Testis (tissue), 2 donors: ENCODE measurements at regions not wholly inside any gene's neighbourhood (a gene's known extent, or its start where the extent isn't known, plus 50 kb on each side); places are given as distances from the start of the nearest gene placed in this dataset.

Source experiments
- DNase-seq: peaks from one replicate; pipeline ENCODE4 v3.0.0-alpha.2; 2019
- H3K27ac ChIP-seq, 2 donors: fragments of 200-600 bp; sonication (generic); one replicate each; pipeline ENCODE4 v1.5.1; 2019
- H3K27me3 ChIP-seq: fragments of 200-600 bp; sonication (generic); one replicate; pipeline ENCODE4 v1.5.1; 2019
- H3K36me3 ChIP-seq: fragments of 200-600 bp; sonication (generic); one replicate; pipeline ENCODE4 v1.5.1; 2017; ENCODE audit warnings: low read depth; ENCODE audit errors: missing control alignments
- H3K4me1 ChIP-seq: fragments of 200-600 bp; sonication (generic); one replicate; pipeline ENCODE4 v1.5.1; 2019
- H3K4me3 ChIP-seq, 2 donors: fragments of 200-600 bp; sonication (generic); one replicate each; pipeline ENCODE4 v1.5.1; 2017 to 2019
- H3K9me3 ChIP-seq: fragments of 200-600 bp; sonication (generic); one replicate; pipeline ENCODE4 v1.5.1; 2017
- CTCF ChIP-seq, 3 experiments: fragments of 450-650 bp in 2 of 3; fragments of 200-600 bp in 1 of 3; sonication (generic) in 1 of 3; IDR thresholded peaks; one replicate each; pipeline ENCODE4 v1.5.1; 2016 to 2019; ENCODE audit warnings: antibody characterized with exemption in 3 of 3, mild to moderate bottlenecking in 2 of 3, moderate library complexity in 1 of 3
- POLR2A ChIP-seq: fragments of 450-650 bp; IDR thresholded peaks from one replicate; pipeline ENCODE4 v1.6.1; 2017; ENCODE audit warnings: antibody characterized with exemption, mild to moderate bottlenecking, moderate library complexity
- WGBS, 2 donors: methylation state at CpG; one replicate each; pipeline ENCODE4 v1.1.5; 2018; 5-methylcytosine and 5-hydroxymethylcytosine counted together
- intact Hi-C: fragments of 100-400 bp; cut with DNase I; formaldehyde crosslinking; loops from one replicate; pipeline ENCODE4 v1.15.1; 2023; ENCODE audit warnings: low total_unique reads

GRCh38 chr6:122063761-122064160, 335.7 kb upstream of the HSF2 start:
- no peaks in the 10 kb centered on the region for H3K27me3 ChIP-seq
- WGBS, 2 donors: 82 to 87% methylated on average over 5 of the region's 5 CpGs
- intact Hi-C loops: no loop called here
- no peak overlapping the region for H3K27ac ChIP-seq
- H3K9me3 ChIP-seq: no peaks in the 10 kb centered on the region
- no peak for DNase-seq
- no peak overlapping the region for H3K4me3 ChIP-seq
- no peaks in the 10 kb centered on the region for H3K4me1 ChIP-seq
- TF ChIP-seq CTCF (IDR thresholded peaks at IDR 0.05) (no peak), POLR2A (no peak)
- H3K36me3 ChIP-seq: no peaks in the 10 kb centered on the region

- intact Hi-C loops: no loop called here
- H3K36me3 ChIP-seq: no peaks in the 10 kb centered on the region
- H3K27me3 ChIP-seq: no peaks in the 10 kb centered on the region
- no peaks in the 10 kb centered on the region for H3K4me1 ChIP-seq
- WGBS, 2 donors: 68 to 72% methylated on average over 4 of the region's 4 CpGs
- DNase-seq: no peak
- H3K9me3 ChIP-seq: no peaks in the 10 kb centered on the region
- no peak for TF ChIP-seq CTCF (IDR thresholded peaks at IDR 0.05)
- TF ChIP-seq POLR2A: no peak
- H3K27ac ChIP-seq: no peak overlapping the region
- H3K4me3 ChIP-seq: no peak overlapping the region
These were observed 333.3 kb upstream of the HSF2 start for GRCh38 chr6:122066200-122066599.

DNA sequence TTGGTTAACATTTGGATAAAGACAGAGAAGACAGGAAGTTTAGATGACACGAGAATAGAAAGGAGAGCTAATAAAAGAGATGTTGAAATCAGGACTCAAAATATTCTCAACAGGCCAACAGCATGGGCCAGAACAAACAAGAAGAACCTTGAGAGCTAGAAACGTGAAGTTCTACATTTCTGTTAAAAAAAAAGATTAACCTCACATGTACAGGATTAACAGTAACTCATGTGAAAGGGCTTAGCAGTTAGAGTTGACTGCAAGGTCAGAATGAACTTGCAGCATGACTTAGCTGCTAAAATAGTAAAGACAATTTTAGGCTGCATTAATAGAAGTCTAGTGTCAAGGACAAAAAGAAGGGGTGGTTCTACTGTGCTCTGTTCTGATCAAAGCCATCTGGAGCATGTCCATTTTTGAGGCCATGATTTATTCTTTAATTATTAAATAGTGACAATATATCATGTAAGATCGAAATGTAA, 331.1 kb upstream of the HSF2 start:
- H3K27ac ChIP-seq: no peak overlapping the region
- no peak for DNase-seq

GRCh38 chr6:122069932-122070331, 329.5 kb upstream of the HSF2 start:
- 72 to 73% methylated on average over 4 of the region's 4 CpGs for WGBS, 2 donors
- no peak for DNase-seq
- no peak overlapping the region for H3K27ac ChIP-seq
- H3K9me3 ChIP-seq: no peaks in the 10 kb centered on the region
- no peaks in the 10 kb centered on the region for H3K36me3 ChIP-seq
- intact Hi-C loops: no loop called here
- no peaks in the 10 kb centered on the region for H3K27me3 ChIP-seq
- TF ChIP-seq CTCF (IDR thresholded peaks at IDR 0.05) (no peak), POLR2A (no peak)
- H3K4me1 ChIP-seq: no peaks in the 10 kb centered on the region
- H3K4me3 ChIP-seq: no peak overlapping the region

More for the DNA sequence above, 331.1 kb upstream of the HSF2 start:
- Histone ChIP-seq H3K36me3 (no peaks in the 10 kb centered on the region), H3K4me3 (no peak overlapping the region), H3K9me3 (no peaks in the 10 kb centered on the region), H3K27me3 (no peaks in the 10 kb centered on the region), H3K4me1 (no peaks in the 10 kb centered on the region)
- intact Hi-C loops: no loop called here
- WGBS, 2 donors: 41 to 47% methylated on average over 3 of the region's 3 CpGs
- no peak for TF ChIP-seq POLR2A
- TF ChIP-seq CTCF (IDR thresholded peaks at IDR 0.05): no peak

GRCh38 chr6:122072014-122072647, 327.3 kb upstream of the HSF2 start:
- H3K4me1 ChIP-seq: no peaks in the 10 kb centered on the region
- 36 to 52% methylated on average over 8 of the region's 8 CpGs for WGBS, 2 donors
- no peaks in the 10 kb centered on the region for H3K27me3 ChIP-seq
- H3K4me3 ChIP-seq: no peak overlapping the region
- no peaks in the 10 kb centered on the region for H3K9me3 ChIP-seq
- no peaks in the 10 kb centered on the region for H3K36me3 ChIP-seq
- peak; percentile 21 for DNase-seq
- H3K27ac ChIP-seq: no peak overlapping the region
- intact Hi-C loops: no loop called here
- TF ChIP-seq POLR2A: no peak
- no peak for TF ChIP-seq CTCF (IDR thresholded peaks at IDR 0.05)
